CD4-positive, CD25-positive, alpha-beta regulatory T cell (primary cell): ENCODE measurements at regions not wholly inside any gene's neighbourhood (a gene's known extent, or its start where the extent isn't known, plus 50 kb on each side); places are given as distances from the start of the nearest gene placed in this dataset.
"Not testable (repeated sequence)": the region's sequence is repeated elsewhere in the genome, so short reads cannot be mapped to it uniquely, and the experiment has no call there.

Source experiments
- ATAC-seq, 2 donors: fragments of 150-1000 bp; cut with Tn5 transposase; one replicate each; pipeline ENCODE4 v1.10.0; 2021; ENCODE audit warnings: low read depth in 2 of 2, moderate number of reproducible peaks in 2 of 2, moderate library complexity in 1 of 2
- DNase-seq, 3 donors: peaks; one replicate each; pipeline versions ENCODE4 v3.0.0 to v3.0.0-alpha.2; 2012 to 2022; ENCODE audit warnings: mixed read lengths in 1 of 3
- H3K27ac ChIP-seq: one replicate; pipeline ENCODE4 v1.7.0; 2013; ENCODE audit warnings: mild to moderate bottlenecking, low read length; ENCODE audit not compliant: insufficient read depth, poor library complexity, severe bottlenecking
- H3K27me3 ChIP-seq: one replicate; pipeline ENCODE4 v1.7.0; 2013; ENCODE audit warnings: low read length; ENCODE audit not compliant: control insufficient read depth, insufficient read depth
- H3K36me3 ChIP-seq: one replicate; pipeline ENCODE4 v1.7.0; 2013; ENCODE audit warnings: mild to moderate bottlenecking, low read length, moderate library complexity; ENCODE audit not compliant: control insufficient read depth, insufficient read depth
- H3K4me1 ChIP-seq: 2 replicates; pipeline ENCODE4 v1.7.0; 2013; ENCODE audit warnings: mild to moderate bottlenecking, low read length; ENCODE audit not compliant: insufficient read depth, control insufficient read depth, poor library complexity, severe bottlenecking
- H3K4me3 ChIP-seq: one replicate; pipeline ENCODE4 v1.7.0; 2013; ENCODE audit warnings: low read depth, mild to moderate bottlenecking, low read length, moderate library complexity
- H3K9me3 ChIP-seq, 2 experiments: 1 replicate in 1 of 2; 2 replicates in 1 of 2; pipeline ENCODE4 v1.7.0; 2013; ENCODE audit warnings: low read length in 2 of 2, mild to moderate bottlenecking in 1 of 2, moderate library complexity in 1 of 2; ENCODE audit not compliant: control insufficient read depth in 2 of 2
- H3K27ac Mint-ChIP-seq, 3 donors: one replicate each; pipeline ENCODE4 v1.8.0; 2020 to 2022; ENCODE audit warnings: mild to moderate bottlenecking in 3 of 3, mixed read lengths in 3 of 3, moderate library complexity in 2 of 3
- H3K27me3 Mint-ChIP-seq: one replicate; pipeline ENCODE4 v1.8.0; 2022; ENCODE audit warnings: mild to moderate bottlenecking, mixed read lengths
- H3K36me3 Mint-ChIP-seq: one replicate; pipeline ENCODE4 v1.8.0; 2020; ENCODE audit warnings: mixed read lengths
- H3K4me1 Mint-ChIP-seq, 4 donors: one replicate each; pipeline ENCODE4 v1.8.0; 2020 to 2022; ENCODE audit warnings: mixed read lengths in 4 of 4, mild to moderate bottlenecking in 1 of 4
- H3K4me3 Mint-ChIP-seq, 4 donors: one replicate each; pipeline ENCODE4 v1.8.0; 2020 to 2022; ENCODE audit warnings: mild to moderate bottlenecking in 4 of 4, mixed read lengths in 4 of 4, moderate library complexity in 3 of 4
- H3K9me3 Mint-ChIP-seq, 7 donors: one replicate each; pipeline ENCODE4 v1.8.0; 2020 to 2022; ENCODE audit warnings: mixed read lengths in 7 of 7, mild to moderate bottlenecking in 3 of 7, moderate library complexity in 2 of 7

DNA sequence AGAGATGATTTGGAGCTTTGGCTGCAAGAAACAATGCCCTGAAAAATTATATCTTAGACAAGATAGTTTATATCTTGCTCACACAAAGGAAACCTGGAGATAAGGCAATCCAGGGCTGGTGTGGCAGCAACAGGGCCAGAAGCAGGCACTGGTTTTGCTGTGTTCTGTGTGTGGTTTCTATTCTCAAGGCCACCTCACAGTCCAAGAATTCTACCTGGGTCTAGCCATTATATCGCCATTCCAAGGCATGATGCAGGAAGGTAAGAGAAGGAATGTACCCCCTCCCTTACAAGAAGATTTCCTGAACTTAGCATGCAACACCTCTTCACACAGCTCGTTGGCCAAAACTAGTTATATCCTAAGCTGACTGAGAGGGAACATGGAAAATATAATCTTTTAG, 74.5 kb upstream of the MEGF10 start:
- Mint-ChIP-seq H3K9me3 (peaks cover 3 to 9% (median 4%) of the 10 kb centered on the region in 7 donors), H3K27ac (no peak overlapping the region), H3K27me3 (peaks cover 21% of the 10 kb centered on the region), H3K4me3 (no peak overlapping the region), H3K36me3 (peaks cover 9% of the 10 kb centered on the region), H3K4me1 (peaks cover 0 to 2% (median 0%) of the 10 kb centered on the region in 4 donors)
- DNase-seq (no peak), ATAC-seq (no peak)
- Histone ChIP-seq H3K36me3 (no peaks in the 10 kb centered on the region), H3K9me3 (no peaks in the 10 kb centered on the region), H3K27me3 (peaks cover 5% of the 10 kb centered on the region), H3K27ac (no peak overlapping the region), H3K4me1 (no peaks in the 10 kb centered on the region), H3K4me3 (no peak overlapping the region)

DNA sequence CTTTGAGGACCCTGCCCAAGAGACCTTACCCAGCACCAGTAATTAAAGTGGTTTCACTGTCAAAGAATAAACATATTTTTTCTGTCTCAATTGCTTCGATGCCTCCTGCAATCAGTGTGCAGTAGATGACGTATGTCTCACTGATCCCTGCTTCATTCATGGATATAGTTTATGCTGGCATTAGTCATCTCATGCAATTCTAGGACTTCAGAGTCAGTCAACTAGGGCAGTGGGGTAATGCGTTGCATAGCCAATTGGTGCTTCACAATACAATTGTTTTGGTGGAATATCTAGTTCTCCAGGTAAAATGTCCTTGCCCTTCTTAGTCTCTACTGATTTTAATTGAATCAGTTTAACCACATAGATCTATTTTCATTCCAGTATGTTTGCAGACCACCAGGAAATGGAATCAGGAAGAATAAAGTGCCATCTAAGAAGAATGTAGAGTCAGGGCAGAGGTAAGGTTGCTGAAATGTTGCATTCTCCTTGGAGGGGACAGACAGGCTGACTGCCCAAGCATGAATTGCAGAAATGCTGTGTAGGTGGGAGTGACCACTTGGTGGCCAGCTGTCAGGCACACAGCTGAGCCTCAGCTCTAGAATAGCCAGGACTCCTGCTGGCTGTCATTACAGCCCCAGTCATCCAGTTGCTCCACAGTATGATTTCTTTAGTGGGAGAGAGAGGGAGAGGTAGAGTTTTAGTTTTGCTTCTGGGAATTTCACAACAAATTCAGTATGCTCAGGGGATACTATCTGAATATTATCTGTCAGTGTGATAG, 73.5 kb upstream of the MEGF10 start:
- DNase-seq (no peak), ATAC-seq (no peak)
- Histone ChIP-seq H3K27me3 (peaks cover 5% of the 10 kb centered on the region), H3K36me3 (no peaks in the 10 kb centered on the region), H3K4me1 (no peaks in the 10 kb centered on the region), H3K9me3 (no peaks in the 10 kb centered on the region), H3K27ac (no peak overlapping the region), H3K4me3 (no peak overlapping the region)
- Mint-ChIP-seq H3K9me3 (peaks cover 3 to 9% (median 4%) of the 10 kb centered on the region in 7 donors), H3K27me3 (peaks cover 14% of the 10 kb centered on the region), H3K36me3 (peaks cover 9% of the 10 kb centered on the region), H3K27ac (no peak overlapping the region), H3K4me3 (no peak overlapping the region), H3K4me1 (no peaks in the 10 kb centered on the region)

DNA sequence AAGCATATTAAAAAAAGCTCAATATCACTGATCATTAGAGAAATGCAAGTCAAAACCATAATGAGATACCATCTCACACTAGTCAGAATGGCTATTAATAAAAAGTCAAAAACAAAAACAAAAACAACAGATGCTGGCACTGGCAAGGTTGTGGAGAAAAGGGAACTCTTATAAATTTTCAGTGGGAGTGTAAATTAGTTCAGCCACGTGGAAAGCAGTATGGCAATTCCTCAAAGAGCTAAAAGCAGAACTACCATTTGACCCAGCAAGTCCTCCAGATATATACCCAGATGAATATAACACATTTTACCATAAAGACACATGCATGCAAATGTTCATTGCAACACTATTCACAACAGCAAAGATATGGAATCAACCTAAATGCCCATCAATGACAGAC, 68.7 kb upstream of the MEGF10 start:
- not testable (repeated sequence) for DNase-seq, H3K4me1 Mint-ChIP-seq, H3K27me3 ChIP-seq, H3K9me3 Mint-ChIP-seq, H3K27me3 Mint-ChIP-seq, H3K27ac Mint-ChIP-seq, H3K4me3 Mint-ChIP-seq, H3K27ac ChIP-seq, H3K36me3 Mint-ChIP-seq, H3K36me3 ChIP-seq, H3K4me3 ChIP-seq, H3K9me3 ChIP-seq, H3K4me1 ChIP-seq, ATAC-seq

DNA sequence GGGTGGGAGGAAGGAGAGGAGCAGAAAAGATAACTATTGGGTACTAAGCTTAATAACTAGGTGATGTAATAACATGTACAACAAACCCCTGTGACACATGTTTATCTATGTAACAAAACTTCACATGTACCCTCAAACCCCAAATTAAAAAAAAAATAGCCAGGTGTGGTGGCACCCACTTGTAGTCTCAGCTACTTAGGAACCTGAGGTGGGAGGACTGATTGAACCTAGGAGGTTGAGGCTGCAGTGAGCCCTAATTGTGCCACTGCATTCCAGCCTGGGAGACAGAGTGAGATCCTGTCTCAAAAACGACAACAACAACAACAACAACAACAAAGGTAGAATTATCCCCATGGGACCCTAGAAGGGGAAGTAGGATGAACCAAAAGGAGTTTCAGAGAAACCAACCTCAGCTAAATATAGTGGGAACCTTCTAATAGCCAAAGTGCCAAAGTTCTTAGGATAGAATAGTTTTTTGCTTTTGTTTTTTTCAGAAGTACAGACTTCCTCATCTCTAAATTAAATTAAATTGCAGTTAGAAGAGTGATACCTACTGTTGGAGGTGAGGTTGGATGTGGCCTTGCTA, 67.9 kb upstream of the MEGF10 start:
- ATAC-seq, H3K36me3 ChIP-seq, H3K4me1 Mint-ChIP-seq, H3K27me3 Mint-ChIP-seq, H3K27me3 ChIP-seq, H3K9me3 ChIP-seq, H3K4me1 ChIP-seq, H3K4me3 Mint-ChIP-seq, DNase-seq, H3K27ac Mint-ChIP-seq, H3K4me3 ChIP-seq, H3K27ac ChIP-seq, H3K36me3 Mint-ChIP-seq: not testable (repeated sequence)
- peaks cover 0 to 10% (median 4%) of the 10 kb centered on the region in 7 donors for H3K9me3 Mint-ChIP-seq

DNA sequence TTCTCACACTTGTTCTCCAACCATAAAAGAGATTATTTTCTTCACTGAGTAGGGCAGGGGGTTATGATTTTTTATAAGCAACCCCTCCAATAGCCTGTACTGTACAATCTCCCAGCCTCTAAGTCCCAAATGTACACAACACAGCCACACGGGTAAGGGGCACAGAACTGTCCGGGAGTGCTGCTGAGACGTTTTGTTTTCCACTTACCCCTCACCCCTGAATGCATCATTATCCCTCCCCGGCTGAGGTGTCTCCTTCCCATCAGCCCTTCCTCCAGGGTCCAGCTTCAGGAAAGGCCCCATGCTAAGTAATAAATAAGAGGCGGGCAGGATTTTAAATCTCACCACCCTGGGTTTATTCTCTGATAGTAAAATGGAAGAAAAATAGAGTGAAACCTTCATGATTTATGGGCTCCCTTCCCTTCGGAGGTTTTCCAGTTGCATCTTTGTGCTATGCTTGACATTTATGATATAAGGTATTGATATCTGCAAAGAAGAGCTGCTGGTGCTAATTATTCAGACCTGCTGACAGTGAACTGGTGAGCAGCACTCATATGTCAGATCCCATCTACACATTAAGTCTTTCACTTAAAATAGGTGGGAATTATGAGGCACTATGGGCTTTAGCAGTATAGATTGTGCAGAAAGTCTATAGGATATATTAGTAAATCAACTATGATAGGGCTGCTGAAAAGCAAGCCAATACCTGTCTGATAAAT, 67.2 kb upstream of the MEGF10 start:
- no peak for ATAC-seq
- peaks cover 0 to 9% (median under 1%) of the 10 kb centered on the region in 4 donors for H3K4me1 Mint-ChIP-seq
- Histone ChIP-seq H3K27me3 (no peaks in the 10 kb centered on the region), H3K4me3 (no peak overlapping the region), H3K36me3 (no peaks in the 10 kb centered on the region), H3K4me1 (no peaks in the 10 kb centered on the region), H3K27ac (no peak overlapping the region), H3K9me3 (no peaks in the 10 kb centered on the region)
- DNase-seq, result no peak
- H3K27ac Mint-ChIP-seq, result no peak overlapping the region
- H3K27me3 Mint-ChIP-seq, result peaks cover 4% of the 10 kb centered on the region
- H3K36me3 Mint-ChIP-seq, result peaks cover 4% of the 10 kb centered on the region
- no peak overlapping the region for H3K4me3 Mint-ChIP-seq
- H3K9me3 Mint-ChIP-seq, result peaks cover 0 to 12% (median 4%) of the 10 kb centered on the region in 7 donors

DNA sequence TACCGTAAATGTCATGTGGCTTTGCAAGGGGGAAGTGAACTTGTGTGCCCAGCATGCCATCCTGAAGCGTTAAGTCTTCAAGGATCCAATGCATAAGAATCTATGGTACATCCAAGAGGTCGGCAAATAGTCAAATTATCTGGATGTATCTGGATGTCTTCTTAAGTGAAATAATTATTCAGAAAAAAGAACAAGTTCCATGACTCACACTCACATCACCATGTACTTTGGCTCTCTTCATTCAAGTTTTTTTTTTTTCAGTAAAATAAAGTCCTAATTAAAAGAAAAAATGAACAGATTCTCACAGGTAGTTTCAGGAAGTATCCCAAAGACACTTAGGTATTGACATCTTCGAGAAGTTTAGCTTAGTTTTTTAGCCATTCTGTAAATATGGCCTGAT, 62.7 kb upstream of the MEGF10 start:
- Mint-ChIP-seq H3K4me3 (peak overlapping the region in 3 of 4 donors; percentile 12 to 92 (median 12)), H3K4me1 (peaks cover 11 to 35% (median 22%) of the 10 kb centered on the region in 4 donors), H3K27me3 (no peaks in the 10 kb centered on the region), H3K9me3 (peaks cover 0 to 8% (median 3%) of the 10 kb centered on the region in 7 donors), H3K27ac (peak overlapping the region in 1 of 3 donors; percentile 40), H3K36me3 (peaks cover 9% of the 10 kb centered on the region)
- Histone ChIP-seq H3K36me3 (no peaks in the 10 kb centered on the region), H3K27me3 (no peaks in the 10 kb centered on the region), H3K4me3 (no peak overlapping the region), H3K27ac (no peak overlapping the region), H3K9me3 (no peaks in the 10 kb centered on the region), H3K4me1 (peaks cover 10% of the 10 kb centered on the region)
- DNase-seq (no peak), ATAC-seq (no peak)

DNA sequence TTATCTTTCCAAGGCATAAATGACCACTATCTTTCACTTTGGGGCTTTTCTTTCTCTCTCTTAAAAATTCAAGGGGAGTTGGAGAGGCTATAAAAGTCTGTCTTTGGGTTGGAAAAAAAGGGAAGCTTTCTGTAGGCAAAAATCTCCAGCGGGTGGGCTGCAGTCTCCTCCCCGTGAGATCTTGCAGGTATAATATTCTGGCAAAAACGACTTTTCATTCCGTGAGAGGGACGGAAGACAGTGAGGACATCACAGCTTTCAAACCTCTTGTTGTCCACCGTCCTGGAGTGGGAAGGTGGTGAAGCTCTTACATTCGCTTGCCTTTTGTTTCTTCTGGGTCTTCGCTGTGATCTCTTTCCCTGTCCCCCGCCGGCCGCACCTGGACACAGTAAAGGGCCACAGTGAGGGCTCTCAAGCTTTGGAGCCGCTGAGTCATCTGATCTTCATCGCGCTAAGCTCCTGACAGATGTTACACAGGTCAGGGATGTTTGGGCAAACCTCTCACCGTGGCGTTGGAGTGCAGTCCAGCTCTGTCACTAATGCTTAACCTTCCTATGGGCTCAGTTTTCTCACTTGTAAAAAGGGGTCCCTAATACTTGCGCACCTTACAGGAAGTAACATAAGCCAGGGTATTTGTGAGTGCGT, 61.9 kb upstream of the MEGF10 start:
- H3K9me3 ChIP-seq, result no peaks in the 10 kb centered on the region
- Mint-ChIP-seq H3K36me3 (peaks cover 12% of the 10 kb centered on the region), H3K27me3 (no peaks in the 10 kb centered on the region), H3K27ac (peak overlapping the region; percentile 50 to 87 (median 84)), H3K4me3 (peak overlapping the region; percentile 73 to 92 (median 84)), H3K4me1 (peaks cover 11 to 35% (median 22%) of the 10 kb centered on the region in 4 donors), H3K9me3 (peaks cover 0 to 8% (median 3%) of the 10 kb centered on the region in 7 donors)
- peak overlapping the region; percentile 81 for H3K4me3 ChIP-seq
- H3K36me3 ChIP-seq, result no peaks in the 10 kb centered on the region
- H3K4me1 ChIP-seq, result peaks cover 10% of the 10 kb centered on the region
- DNase-seq, result no peak
- peak overlapping the region; percentile 68 for H3K27ac ChIP-seq
- ATAC-seq, result no peak
- H3K27me3 ChIP-seq, result no peaks in the 10 kb centered on the region
